Fibroblast of lung (primary cell): ENCODE measurements at regions not wholly inside any gene's neighbourhood (a gene's known extent, or its start where the extent isn't known, plus 50 kb on each side); places are given as distances from the start of the nearest gene placed in this dataset.

Experiments used
- DNase-seq, 2 donors: peaks; one replicate each; pipeline versions ENCODE4 v3.0.0 to v3.0.0-alpha.2; 2010; ENCODE audit warnings: low read depth in 2 of 2
- H2AFZ ChIP-seq: 2 replicates; pipeline ENCODE4 v1.5.1; 2012; ENCODE audit warnings: low read length, control low read depth, inconsistent platforms
- H3K27ac ChIP-seq: 2 replicates; pipeline ENCODE4 v1.5.1; 2011; ENCODE audit warnings: low read length, control low read depth; ENCODE audit not compliant: insufficient read depth
- H3K27me3 ChIP-seq: 2 replicates; pipeline ENCODE4 v1.5.1; 2011; ENCODE audit warnings: mild to moderate bottlenecking, low read length; ENCODE audit not compliant: control insufficient read depth, insufficient read depth
- H3K36me3 ChIP-seq: 2 replicates; pipeline ENCODE4 v1.5.1; 2011; ENCODE audit warnings: low read length; ENCODE audit not compliant: control insufficient read depth, insufficient read depth
- H3K4me1 ChIP-seq: 2 replicates; pipeline ENCODE4 v1.5.1; 2011; ENCODE audit warnings: low read length; ENCODE audit not compliant: control insufficient read depth, insufficient read depth; ENCODE audit errors: extremely low read depth
- H3K4me2 ChIP-seq: 2 replicates; pipeline ENCODE4 v1.5.1; 2011; ENCODE audit warnings: low read length, control low read depth; ENCODE audit not compliant: insufficient read depth; ENCODE audit errors: extremely low read depth
- H3K4me3 ChIP-seq, 4 experiments: fragments of 200-600 bp in 1 of 4; sonication (generic) in 1 of 4; replicated peaks in 1 of 4; 2 replicates each; pipeline ENCODE4 v1.5.1; 2011 to 2016; ENCODE audit warnings: low read length in 4 of 4, low read depth in 3 of 4, mild to moderate bottlenecking in 3 of 4, control low read depth in 2 of 4, inconsistent platforms in 1 of 4, mixed read lengths in 1 of 4; ENCODE audit not compliant: insufficient read depth in 1 of 4; ENCODE audit errors: control extremely low read depth in 1 of 4
- H3K79me2 ChIP-seq: 2 replicates; pipeline ENCODE4 v1.5.1; 2012; ENCODE audit warnings: mild to moderate bottlenecking, low read length, inconsistent platforms; ENCODE audit not compliant: control insufficient read depth, insufficient read depth
- H3K9ac ChIP-seq: 2 replicates; pipeline ENCODE4 v1.5.1; 2011; ENCODE audit warnings: mild to moderate bottlenecking, low read length, control low read depth; ENCODE audit not compliant: insufficient read depth
- H3K9me3 ChIP-seq: 2 replicates; pipeline ENCODE4 v1.5.1; 2012; ENCODE audit warnings: low read depth, low read length; ENCODE audit not compliant: control insufficient read depth, insufficient read depth
- H4K20me1 ChIP-seq: 2 replicates; pipeline ENCODE4 v1.5.1; 2011; ENCODE audit warnings: low read length; ENCODE audit not compliant: control insufficient read depth, insufficient read depth; ENCODE audit errors: extremely low read depth
- CTCF ChIP-seq, 2 donors: IDR thresholded peaks in 1 of 2; conservative IDR thresholded peaks in 1 of 2; 1 replicate in 1 of 2; 2 replicates in 1 of 2; pipeline ENCODE4 v1.5.1; 2011 to 2012; ENCODE audit warnings: low read length in 2 of 2, control low read depth in 1 of 2, inconsistent platforms in 1 of 2, low read depth in 1 of 2, mild to moderate bottlenecking in 1 of 2
- EZH2 ChIP-seq: IDR thresholded peaks from 2 replicates; pipeline ENCODE4 v1.5.1; 2012; ENCODE audit warnings: low read length, control low read depth, mild to moderate bottlenecking; ENCODE audit errors: missing control alignments

- H3K27ac ChIP-seq: no peak overlapping the region
- H3K9ac ChIP-seq: no peak overlapping the region
- no peaks in the 10 kb centered on the region for H3K79me2 ChIP-seq
- H3K27me3 ChIP-seq: no peaks in the 10 kb centered on the region
- H4K20me1 ChIP-seq: no peaks in the 10 kb centered on the region
- DNase-seq: no peak
- H3K36me3 ChIP-seq: no peaks in the 10 kb centered on the region
- TF ChIP-seq EZH2 (no peak), CTCF (conservative IDR thresholded peaks at IDR 0.05 in 1 of 2, IDR thresholded peaks at IDR 0.05 in 1 of 2; ENCODE audit: low read depth in 1 of 2, low read length in 2 of 2) (no peak)
- no peaks in the 10 kb centered on the region for H3K4me1 ChIP-seq
- H2AFZ ChIP-seq: no peak overlapping the region
- H3K9me3 ChIP-seq: no peaks in the 10 kb centered on the region
- H3K4me2 ChIP-seq: no peak overlapping the region
- no peak overlapping the region for H3K4me3 ChIP-seq
These were observed 68.6 kb upstream of the DIO3 start for GRCh38 chr14:101492716-101493115.

DNA sequence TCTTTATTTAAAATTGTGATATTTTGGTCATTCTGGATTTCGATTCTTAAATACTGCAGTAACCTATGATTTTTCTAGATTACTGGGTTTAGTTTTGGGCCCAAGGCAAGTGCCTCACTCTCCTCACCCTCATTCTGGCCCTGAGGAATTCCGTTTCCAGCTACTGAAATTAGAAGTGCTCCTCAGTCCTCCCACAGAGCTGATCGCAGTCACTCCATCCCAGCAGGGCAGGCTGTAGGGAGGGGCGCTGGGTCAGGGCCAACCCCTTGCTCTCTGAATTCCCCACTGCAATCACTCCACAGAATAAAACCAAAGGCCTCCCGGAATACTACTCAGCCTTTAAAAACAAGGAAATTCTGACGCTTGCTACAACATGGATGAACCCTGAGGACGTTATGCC lies 66.5 kb upstream of the DIO3 start:
- Histone ChIP-seq H4K20me1 (no peaks in the 10 kb centered on the region), H3K4me3 (no peak overlapping the region), H3K9me3 (no peaks in the 10 kb centered on the region), H3K36me3 (no peaks in the 10 kb centered on the region), H3K27me3 (no peaks in the 10 kb centered on the region), H3K4me1 (no peaks in the 10 kb centered on the region), H3K4me2 (no peak overlapping the region), H2AFZ (no peak overlapping the region), H3K27ac (no peak overlapping the region), H3K79me2 (no peaks in the 10 kb centered on the region), H3K9ac (no peak overlapping the region)
- TF ChIP-seq CTCF (conservative IDR thresholded peaks at IDR 0.05 in 1 of 2, IDR thresholded peaks at IDR 0.05 in 1 of 2; ENCODE audit: low read depth in 1 of 2, low read length in 2 of 2): no peak
- TF ChIP-seq EZH2: no peak
- DNase-seq: no peak

- no peaks in the 10 kb centered on the region for H3K79me2 ChIP-seq
- H4K20me1 ChIP-seq: no peaks in the 10 kb centered on the region
- no peak overlapping the region for H3K9ac ChIP-seq
- no peak for DNase-seq
- TF ChIP-seq CTCF (conservative IDR thresholded peaks at IDR 0.05 in 1 of 2, IDR thresholded peaks at IDR 0.05 in 1 of 2; ENCODE audit: low read depth in 1 of 2, low read length in 2 of 2) (no peak), EZH2 (no peak)
- H3K4me1 ChIP-seq: no peaks in the 10 kb centered on the region
- H3K27ac ChIP-seq: no peak overlapping the region
- no peak overlapping the region for H2AFZ ChIP-seq
- H3K9me3 ChIP-seq: no peaks in the 10 kb centered on the region
- no peaks in the 10 kb centered on the region for H3K36me3 ChIP-seq
- no peaks in the 10 kb centered on the region for H3K27me3 ChIP-seq
- H3K4me2 ChIP-seq: no peak overlapping the region
- H3K4me3 ChIP-seq: no peak overlapping the region
These were observed 66.0 kb upstream of the DIO3 start for GRCh38 chr14:101495284-101495683.
